Right atrium auricular region (tissue), 2 donors: ENCODE measurements at regions not wholly inside any gene's neighbourhood (a gene's known extent, or its start where the extent isn't known, plus 50 kb on each side); places are given as distances from the start of the nearest gene placed in this dataset.
A peak's percentile ranks its signal among the peaks of the same experiment; 100 is the strongest.
"Not testable (repeated sequence)": the region's sequence is repeated elsewhere in the genome, so short reads cannot be mapped to it uniquely, and the experiment has no call there.

Experiments
- DNase-seq: peaks from one replicate; pipeline ENCODE4 v3.0.0-alpha.2; 2019; ENCODE audit warnings: low spot score
- H3K27ac ChIP-seq, 2 donors: fragments of 200-600 bp; sonication (generic); 1 replicate in 1 of 2; 2 replicates in 1 of 2; pipeline ENCODE4 v1.5.1; 2016 to 2019
- H3K27me3 ChIP-seq, 2 donors: fragments of 200-600 bp; sonication (generic); one replicate each; pipeline versions ENCODE4 v1.5.1 to v1.6.0; 2017 to 2019
- H3K36me3 ChIP-seq: fragments of 200-600 bp; sonication (generic); one replicate; pipeline ENCODE4 v1.5.1; 2016
- H3K4me1 ChIP-seq, 2 donors: fragments of 200-600 bp; sonication (generic); one replicate each; pipeline versions ENCODE4 v1.5.1 to v1.6.0; 2017 to 2019
- H3K4me3 ChIP-seq, 2 donors: fragments of 200-600 bp; sonication (generic); 1 replicate in 1 of 2; 2 replicates in 1 of 2; pipeline ENCODE4 v1.5.1; 2017 to 2019; ENCODE audit warnings: mild to moderate bottlenecking in 1 of 2, moderate library complexity in 1 of 2
- H3K9me3 ChIP-seq, 2 donors: fragments of 200-600 bp; sonication (generic); one replicate each; pipeline ENCODE4 v1.5.1; 2019
- CTCF ChIP-seq, 2 donors: fragments of 200-600 bp; sonication (generic); IDR thresholded peaks; one replicate each; pipeline ENCODE4 v1.5.1; 2019; ENCODE audit warnings: antibody characterized with exemption in 2 of 2

GRCh38 chr6:18044108-18044783, 56.8 kb upstream of the KIF13A start:
- Histone ChIP-seq H3K27ac (no peak overlapping the region), H3K36me3 (no peaks in the 10 kb centered on the region), H3K27me3 (no peaks in the 10 kb centered on the region), H3K4me1 (peaks cover 0 to 19% of the 10 kb centered on the region in 2 donors), H3K4me3 (no peak overlapping the region), H3K9me3 (no peaks in the 10 kb centered on the region)
- no peak for TF ChIP-seq CTCF (IDR thresholded peaks at IDR 0.05)
- no peak for DNase-seq

DNA sequence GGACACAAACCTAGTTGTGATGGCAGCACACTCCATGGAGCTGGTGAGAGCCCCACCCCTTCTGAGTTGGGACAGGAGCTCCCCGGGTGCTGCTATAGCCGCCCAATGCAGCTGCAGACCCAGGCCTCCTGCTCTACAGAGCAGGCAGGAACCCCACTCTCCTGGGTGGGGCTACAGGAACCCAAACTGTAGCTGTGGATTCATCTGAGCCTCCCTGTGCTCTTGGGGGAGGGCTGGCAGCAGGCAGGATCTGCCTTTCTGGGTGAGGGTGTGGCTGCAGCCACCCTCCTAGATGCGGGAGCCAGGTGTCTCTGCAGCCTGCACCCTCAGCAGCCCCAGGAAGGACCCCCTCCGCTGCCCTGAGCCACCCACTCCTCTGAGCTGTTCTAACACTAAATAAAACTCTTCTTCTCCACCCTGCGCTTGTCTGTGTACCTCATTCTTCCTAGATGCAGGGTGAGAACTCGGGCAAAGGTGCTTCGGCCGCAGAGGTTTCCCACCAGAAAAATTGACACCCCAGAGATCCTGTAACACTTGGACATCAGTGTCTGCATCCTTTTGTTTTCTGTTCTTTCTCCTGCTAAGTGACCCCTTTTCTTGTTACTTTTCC, 55.2 kb upstream of the KIF13A start:
- no peaks in the 10 kb centered on the region for H3K9me3 ChIP-seq
- H3K27ac ChIP-seq: peak overlapping the region; percentile 20 to 52
- H3K36me3 ChIP-seq: no peaks in the 10 kb centered on the region
- H3K27me3 ChIP-seq: no peaks in the 10 kb centered on the region
- DNase-seq: no peak
- no peak overlapping the region for H3K4me3 ChIP-seq
- no peak for TF ChIP-seq CTCF (IDR thresholded peaks at IDR 0.05)
- H3K4me1 ChIP-seq: peaks cover 0 to 19% of the 10 kb centered on the region in 2 donors

DNA sequence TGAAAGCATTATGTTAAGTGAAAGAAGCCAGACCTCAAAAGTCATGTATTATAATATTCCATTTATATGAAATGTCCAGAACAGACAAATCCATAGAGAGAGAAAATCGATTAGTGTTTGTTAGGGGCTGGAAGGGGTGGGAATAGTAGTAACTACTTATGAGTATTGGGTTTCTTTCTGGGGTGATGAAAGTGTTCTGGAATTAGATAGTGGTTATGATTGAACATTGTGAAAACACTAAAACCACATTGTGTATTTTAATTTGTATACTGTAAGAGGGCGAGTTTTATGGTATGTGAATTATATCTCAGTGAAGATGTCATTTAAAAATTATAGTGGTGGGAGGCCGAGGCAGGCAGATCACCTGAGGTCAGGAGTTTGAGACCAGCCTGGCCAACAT, 52.0 kb upstream of the KIF13A start:
- H3K4me3 ChIP-seq: no peak overlapping the region
- no peaks in the 10 kb centered on the region for H3K36me3 ChIP-seq
- H3K4me1 ChIP-seq: peaks cover 0 to 16% of the 10 kb centered on the region in 2 donors
- H3K27me3 ChIP-seq: no peaks in the 10 kb centered on the region
- no peak overlapping the region for H3K27ac ChIP-seq
- H3K9me3 ChIP-seq: no peaks in the 10 kb centered on the region
- DNase-seq: no peak
- TF ChIP-seq CTCF (IDR thresholded peaks at IDR 0.05): no peak

GRCh38 chr6:18038235-18038634, 50.8 kb upstream of the KIF13A start:
- H3K4me3 ChIP-seq, H3K36me3 ChIP-seq, H3K9me3 ChIP-seq, H3K27me3 ChIP-seq, DNase-seq, H3K27ac ChIP-seq: not testable (repeated sequence)
- H3K4me1 ChIP-seq: peaks cover 0 to 12% of the 10 kb centered on the region in 2 donors
